GM18858 (cell line): ENCODE measurements at regions not wholly inside any gene's neighbourhood (a gene's known extent, or its start where the extent isn't known, plus 50 kb on each side); places are given as distances from the start of the nearest gene placed in this dataset.

Source experiments
- ATAC-seq: cut with Tn5 transposase; IDR thresholded peaks from one replicate; pipeline ENCODE4 v1.9.1; 2021; ENCODE audit not compliant: unreplicated experiment

DNA sequence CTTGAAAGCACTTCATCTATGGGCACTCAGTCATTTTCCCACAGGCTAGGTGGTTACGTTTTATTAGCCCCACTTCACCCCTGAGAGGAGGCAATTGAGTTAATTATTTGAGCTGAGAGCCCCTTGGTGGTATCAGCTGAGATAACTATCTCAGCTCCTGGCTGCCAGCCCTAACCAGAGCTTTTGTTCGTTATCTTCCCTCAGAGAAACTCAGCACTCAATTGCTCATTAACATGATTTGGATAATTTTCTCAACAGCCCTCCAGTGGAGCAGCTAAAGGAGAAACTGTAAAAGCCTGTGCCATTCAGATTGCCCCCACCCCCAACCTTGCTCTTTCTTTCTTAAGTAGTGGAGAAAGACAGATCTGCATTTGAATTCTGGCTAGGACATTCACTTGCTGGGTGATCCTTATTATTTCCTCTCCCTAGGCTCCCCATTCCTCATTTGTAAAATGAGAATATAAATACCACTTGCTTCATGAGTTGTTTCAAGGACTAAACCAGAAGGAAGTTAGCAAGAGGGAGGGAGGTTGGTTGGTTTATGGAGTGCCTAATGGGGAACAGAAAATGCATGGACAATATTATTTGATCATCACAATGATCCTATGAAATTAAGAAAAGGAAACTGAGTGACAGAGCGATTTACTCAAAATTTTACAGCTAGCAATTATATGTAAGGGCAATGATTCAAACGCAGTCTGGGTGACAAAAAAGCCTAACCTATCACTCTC is 218.7 kb upstream of the FGGY start:
- no peak for ATAC-seq

DNA sequence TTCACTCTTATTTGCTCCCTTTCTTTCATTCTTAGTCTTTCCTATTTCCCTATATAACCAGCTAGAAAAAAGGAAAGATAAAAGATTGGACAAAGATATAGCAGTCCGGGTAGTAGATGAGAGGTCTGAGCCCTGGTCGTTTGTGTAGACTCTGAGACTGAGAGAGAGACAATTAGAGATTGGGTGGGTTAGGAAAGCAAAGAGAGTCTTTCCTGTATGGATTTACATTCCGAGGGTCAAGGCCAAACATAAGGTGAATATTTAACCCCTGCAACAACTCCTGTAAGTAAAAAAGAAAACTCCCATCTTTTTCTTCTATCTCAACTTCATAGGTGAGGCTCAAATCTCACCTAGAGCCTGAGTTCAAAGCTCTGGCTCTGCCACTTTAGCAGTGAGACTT is 218.0 kb upstream of the FGGY start:
- no peak for ATAC-seq

DNA sequence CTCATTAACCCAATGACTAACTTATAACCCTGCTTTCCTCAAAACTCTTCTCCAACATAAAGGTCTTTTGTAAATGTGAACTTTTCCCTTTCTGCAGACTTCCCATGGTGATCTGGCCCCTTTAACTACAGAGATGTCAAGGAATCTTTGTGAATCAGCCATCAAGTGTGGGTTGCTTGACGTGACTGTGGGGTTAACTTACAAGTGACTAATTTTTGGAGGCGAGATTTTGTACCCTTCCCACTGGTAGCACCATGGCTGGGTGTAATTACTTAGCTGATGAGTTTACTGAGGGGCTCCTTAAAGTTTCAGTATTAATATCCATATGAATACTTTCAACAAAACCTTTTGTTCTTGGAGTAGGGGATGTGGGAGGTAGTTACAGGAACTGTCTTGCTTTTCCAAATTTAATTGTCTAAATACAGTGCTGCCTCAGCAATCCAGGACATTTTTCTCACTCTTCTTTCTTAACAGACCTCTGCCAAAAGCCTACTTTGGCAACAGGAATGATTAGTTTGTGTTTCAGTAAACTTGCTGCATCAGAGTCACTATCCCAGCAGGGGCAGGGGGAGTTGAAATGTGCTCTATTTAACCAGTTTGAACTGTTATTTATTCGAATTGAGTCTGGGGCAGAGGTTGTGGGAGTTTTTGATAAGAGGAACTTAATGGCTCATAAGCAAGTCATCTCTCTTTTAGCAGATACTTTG is 217.3 kb upstream of the FGGY start:
- no peak for ATAC-seq

DNA sequence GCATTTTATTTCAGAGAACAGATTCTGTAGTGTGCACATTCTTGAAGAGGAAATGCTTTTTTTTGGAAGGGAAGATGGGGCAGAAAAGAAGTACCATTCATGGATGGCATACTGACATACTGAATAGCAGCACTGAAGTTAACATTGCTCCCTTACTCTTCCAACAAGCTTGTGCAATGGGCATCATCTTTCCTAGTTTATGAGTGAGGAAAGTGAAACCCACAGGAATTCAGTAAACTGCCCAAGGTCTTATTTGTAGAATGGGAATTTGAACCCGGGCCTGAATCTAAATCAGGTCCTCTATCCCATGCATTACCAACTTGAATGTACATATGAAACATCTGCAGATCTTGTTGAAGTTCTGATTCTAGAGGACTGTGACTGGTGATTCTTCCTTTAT is 215.7 kb upstream of the FGGY start:
- ATAC-seq: no peak

DNA sequence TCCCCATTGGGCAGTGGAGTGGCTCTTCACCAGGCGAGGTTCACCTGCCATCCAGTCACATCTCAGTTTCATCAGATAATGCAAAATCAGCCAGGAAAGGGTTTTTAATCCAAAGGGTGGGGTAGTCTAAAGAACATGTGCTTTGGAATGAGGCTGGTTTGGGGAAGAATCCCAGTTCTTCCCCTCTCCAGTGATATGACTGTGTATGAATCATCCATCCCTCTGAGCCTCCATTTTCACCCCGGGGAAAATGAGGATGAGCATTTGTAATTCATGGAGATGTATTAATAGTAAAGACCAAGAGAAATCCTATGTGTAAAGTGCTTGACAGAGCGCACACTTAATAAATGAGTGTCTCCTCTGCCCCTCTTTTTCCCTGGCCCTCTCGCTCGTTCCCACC is 215.1 kb upstream of the FGGY start:
- no peak for ATAC-seq

DNA sequence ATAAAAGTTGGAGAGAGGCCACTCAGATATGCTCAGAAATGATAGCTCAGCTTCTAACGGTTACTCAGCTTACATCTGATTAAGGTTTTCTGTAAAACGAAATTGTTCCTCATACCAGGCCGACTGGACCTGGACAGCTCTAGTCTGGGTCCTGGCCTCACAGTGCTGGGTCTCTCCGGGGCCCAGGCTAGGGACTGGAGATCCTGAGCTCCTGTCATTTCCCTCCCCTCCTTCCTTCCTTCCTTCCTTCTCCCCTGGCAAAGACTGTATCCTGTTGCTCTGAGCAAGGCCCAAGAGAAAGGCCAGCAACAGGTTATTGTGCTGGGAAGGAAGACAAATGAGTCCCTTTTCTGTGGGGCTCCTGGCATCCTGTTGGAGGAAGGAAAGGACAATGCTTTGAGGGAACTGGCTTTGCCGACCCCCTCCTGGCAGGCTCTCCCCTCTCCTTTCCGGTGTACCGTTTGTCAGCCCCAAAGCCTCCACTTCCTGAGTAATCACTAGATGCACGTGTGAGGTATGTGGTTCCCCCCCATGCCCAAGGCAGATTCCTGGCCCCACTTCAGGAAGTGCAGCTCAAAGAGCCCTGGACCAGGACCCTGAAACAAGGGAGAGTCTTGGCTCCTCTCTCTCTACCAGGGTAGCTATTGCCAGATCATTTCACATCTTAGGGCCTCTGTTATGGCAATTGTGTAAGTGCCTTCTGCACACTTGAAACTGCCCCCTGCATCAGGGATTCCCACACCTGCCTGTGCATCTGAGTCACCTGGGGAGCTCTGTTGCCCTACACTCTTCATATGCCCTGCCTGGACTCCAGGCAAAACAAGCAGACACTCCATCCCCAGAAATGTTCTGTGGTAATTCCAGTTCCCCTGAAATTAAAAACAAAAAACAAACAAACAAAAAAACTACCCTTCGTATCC is 212.7 kb upstream of the FGGY start:
- no peak for ATAC-seq

DNA sequence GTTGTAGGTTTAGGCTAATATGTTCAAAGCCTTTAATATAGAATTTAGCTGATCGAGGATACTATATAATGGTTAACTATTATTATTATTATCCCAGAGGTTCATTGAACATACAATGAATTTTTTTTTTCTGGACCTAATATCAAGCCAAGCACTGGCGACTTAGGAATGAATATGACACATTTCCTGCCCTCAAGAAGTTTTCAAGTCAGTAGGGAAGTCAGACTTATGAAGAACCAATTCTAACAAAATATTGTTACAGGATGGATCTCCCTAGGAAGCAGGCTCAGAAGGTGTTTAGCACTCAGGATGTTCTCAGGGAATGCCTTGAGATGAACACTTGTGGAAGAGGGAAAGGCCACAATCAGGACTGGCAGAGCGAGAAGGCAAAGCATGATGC is 211.8 kb upstream of the FGGY start:
- ATAC-seq: no peak

DNA sequence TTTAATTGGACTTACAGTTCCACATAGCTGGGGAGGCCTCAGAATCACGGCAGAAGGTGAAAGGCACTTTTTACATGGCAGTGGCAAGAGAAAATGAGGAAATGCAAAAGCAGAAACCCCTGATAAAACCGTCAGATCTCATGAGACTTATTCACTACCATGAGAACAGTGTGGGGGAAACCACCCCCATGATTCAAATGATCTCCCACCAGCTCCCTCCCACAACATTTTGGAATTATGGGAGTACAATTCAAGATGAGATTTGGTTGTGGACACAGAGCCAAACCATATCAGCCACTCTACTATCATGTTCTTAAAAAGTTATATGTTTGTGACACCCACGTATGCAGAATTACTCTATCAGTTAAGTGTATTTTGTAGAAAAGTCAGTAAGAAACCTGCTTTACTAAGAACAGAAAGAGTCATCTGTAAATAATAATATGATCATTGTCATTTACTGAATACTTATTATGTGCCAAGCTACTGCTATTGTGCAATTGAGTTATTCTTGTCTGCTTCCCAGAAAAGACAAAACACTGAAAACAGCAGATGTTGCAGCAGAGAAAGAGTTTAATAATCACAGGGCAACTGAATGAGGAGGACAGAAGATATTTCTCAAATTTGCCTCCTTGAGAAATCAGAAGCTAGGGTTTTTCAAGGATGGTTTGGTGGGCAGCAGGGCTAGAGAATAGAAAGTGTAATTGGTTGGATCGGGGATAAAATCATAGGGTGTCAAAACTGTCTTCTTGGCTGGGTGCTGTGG is 207.7 kb upstream of the FGGY start:
- ATAC-seq: no peak

DNA sequence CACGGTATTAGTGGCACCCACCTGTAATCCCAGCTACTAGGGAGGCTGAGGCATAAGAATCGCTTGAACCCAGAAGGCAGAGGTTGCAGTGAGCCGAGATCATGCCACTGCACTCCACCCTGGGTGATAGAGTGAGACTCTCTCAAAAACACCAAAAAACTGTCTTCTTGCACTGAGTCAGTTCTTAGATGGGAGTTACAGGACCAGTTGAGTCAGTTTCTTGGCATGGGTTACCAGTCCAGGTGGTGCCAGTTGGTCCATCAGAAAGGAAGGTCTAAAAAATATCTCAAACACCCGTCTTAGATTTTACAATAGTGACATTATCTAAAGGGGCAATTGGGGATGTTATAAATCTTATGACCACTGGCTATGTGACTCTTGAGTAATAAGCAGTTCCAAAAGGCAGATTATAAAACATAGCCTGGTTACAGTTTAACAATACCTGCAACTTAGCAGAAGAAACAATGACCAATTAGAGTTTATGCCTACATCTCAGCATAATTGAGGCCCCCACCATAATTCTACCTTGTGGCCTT is 206.9 kb upstream of the FGGY start:
- no peak for ATAC-seq

DNA sequence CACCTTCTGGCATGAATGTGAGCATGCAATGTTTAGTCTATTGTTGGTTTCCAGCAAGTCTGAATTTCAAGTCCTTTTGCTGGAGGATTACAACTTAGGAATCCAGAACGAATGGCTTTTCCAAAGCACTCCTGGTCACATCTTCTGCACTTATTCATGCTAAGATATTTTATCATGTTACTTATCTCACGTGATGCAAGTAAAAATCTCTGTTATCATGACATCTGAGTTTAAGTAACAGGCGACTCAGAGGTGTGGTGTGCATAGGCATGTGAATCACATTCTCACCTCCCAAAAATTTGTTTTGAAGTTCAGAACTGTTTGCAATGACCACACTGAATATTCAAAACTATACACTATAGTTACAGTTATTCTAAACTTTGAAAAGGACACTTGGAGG is 204.8 kb upstream of the FGGY start:
- no peak for ATAC-seq

DNA sequence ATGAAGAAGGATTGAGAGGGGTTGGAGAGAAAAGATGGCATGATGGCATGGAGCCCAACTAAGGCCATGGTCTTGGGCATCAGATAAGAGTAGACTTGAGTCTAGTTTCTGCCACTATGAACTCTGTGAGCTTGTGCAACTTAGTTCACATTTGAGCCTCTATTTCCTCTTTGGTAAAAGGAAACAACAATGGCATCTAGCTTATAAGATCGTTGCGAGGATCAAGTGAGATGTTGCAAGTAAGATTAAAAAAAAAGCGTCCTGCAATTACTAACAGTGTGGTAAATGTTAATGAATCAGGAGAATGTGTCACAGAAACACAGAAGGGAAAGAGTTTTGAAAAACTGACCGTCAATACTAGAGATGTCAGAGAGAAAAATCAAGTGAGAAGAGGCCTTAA is 202.9 kb upstream of the FGGY start:
- ATAC-seq: no peak

DNA sequence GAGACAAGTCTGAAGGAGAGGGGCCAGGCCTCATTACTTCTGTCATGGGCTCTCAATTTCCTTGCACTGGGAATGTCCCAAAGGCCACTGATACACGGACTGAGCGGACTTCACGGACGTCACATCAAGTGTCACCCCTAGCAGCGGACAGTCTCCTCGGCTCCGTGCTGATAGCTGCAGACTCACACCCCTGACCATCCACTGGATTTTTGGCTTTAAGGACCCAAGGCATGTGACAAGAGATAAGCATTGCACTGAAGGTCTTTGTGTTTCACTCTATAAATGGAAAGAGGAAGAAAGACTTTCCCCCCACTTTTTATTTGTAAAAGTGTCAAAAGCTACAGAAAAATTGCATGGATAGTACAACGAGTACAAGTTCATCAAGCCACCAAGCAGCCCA is 200.4 kb upstream of the FGGY start:
- ATAC-seq: no peak

DNA sequence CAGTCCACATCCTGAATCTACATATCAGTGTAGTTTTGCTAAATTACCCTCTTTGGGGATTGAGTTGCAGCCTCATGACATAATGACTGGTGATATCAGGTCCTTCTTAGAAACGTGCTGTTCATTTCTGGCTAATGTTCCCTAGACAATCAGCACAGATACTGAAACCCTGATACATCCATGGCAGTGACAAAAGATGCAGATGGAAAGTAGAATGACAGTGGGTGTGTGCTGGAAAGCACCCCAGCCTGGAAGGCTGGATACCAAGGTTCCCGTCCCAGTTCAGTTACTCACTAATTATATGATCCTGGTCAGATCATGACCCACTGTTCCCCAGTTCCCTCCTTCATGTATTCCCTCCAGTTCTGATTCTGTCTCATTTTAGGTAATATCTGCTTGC is 198.2 kb upstream of the FGGY start:
- no peak for ATAC-seq

DNA sequence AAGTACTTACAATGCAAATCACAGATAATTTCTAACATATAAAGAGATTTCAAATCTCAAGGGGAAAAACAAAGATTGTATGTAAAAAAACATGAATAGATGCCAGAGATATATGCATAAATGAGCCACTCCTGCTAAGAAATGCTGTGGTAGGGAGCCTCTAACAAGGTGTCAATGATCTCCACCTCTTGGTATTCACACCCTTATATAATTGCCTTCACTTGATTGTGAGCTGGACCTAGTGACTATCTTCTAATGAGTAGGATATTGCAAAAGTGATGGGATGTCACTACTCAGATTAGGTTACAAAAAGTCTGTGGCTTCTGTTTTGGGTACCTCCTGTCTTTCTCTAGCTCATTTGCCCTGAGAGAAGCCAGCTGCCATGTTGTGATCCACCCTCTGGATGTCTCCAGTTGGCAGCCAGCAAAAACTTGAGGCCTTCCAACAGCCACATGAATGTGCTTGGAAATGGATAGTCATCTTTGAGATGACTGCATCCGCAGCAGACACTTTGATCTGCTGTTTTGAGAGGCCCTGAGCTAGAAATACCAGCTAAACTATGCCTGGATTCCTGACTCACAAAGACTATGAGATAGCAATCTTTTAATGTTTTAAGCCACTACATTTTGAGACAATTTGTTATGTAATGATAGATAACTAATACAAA is 196.1 kb upstream of the FGGY start:
- no peak for ATAC-seq

DNA sequence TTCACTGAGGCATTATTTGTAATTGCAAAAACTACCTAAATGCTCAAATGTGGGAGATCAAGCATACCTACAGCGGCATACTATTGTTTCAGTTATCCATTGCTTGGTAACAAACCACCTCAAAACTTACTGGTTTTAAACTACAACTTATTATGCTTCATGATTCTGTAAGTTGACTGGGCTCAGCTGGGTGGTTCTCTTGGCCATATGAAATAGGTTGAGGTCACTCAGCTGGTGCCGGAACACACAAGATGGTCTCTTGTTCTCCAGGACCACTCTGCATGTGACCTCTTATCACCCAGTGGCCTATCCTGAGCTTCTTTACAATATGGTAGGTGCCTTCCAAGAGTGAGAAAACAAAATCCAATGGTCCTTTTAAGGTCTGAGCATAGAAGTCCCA is 195.4 kb upstream of the FGGY start:
- no peak for ATAC-seq

DNA sequence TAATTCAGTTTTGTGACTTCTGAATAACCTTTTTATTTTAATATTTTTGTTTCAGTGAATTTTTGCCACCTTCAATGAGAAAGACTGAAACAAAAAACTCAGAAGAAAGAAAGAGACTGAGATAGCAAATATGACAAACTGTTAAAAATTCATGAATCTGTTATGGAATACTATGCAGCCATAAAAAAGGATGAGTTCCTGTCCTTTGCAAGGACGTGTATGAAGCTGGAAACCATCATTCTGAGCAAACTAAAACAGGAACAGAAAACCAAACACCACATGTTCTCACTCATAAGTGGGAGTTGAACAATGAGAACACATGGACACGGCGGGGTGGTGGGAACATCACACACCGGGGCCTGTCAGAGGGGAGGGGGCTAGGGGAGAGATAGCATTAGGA is 193.4 kb upstream of the FGGY start:
- no peak for ATAC-seq

DNA sequence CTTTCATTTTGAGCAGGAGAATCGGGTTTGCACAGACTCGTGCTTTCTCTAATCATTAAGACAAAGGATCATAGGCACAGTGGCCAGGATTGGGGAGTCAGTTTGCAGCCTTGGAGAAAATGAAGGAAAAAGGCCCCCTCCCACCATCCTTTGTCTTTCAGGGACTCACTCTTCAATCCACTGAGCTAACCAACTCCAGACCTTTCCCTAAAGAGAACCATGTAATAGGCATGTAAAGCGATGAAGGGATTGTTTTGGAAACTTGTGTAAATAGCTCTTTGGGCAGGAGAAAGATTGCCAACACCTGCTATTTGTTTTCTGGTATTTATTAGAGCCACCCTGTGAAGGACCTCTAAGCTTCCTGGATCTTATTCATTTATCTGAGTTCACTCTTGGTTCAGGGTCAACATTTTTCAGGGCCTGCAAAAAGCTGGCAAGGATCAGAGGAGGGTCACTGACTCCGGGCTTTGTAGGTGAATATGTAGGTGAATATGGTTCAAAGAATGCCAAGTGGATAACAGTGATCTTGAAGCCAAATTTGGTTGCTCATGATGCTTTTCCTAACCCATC is 192.6 kb upstream of the FGGY start:
- no peak for ATAC-seq

DNA sequence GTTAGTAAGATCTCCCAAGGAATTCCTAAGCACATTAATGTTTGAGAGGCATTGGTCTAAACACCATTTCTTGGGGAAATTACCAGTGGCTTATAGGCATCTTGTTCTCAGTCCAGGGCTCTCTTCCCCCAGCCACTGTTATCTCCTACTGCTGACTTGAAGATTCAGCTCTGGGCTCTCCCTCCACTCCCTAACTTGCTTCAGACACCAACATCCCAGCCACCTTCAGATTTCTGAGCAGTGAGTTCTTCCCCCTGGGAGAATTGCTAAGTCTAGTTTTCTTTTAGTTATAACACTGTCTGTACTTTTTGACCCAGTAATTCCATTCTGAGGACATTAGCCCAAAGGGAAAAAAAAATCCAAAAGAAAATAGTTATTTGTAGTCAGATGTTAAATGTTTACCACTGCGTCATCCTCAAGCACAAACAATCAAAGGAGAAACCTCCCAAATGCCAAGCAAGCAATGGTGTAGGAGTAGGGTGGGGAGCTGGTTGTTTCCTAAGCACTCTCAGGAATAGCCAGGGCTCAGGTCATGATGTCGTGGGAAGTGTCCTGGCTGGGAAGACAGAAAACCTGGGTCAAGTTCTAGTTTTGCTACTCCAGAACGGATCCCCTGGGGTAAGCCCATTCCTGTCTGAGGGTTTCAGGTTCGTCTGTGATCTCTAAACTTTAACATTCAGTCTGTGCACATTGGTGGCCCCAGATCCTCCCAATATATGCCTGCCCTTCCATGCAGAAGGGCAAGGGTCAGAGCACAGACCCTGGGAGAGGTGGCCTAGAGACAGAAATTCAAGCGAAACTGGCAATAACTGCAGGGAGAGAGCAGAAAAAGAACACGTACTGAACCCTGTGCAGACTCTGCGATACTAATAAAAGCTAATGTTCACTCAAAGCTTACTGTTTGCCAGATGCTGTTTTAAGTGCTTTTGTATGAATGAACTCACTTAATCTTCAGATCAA is 191.1 kb upstream of the FGGY start:
- no peak for ATAC-seq

DNA sequence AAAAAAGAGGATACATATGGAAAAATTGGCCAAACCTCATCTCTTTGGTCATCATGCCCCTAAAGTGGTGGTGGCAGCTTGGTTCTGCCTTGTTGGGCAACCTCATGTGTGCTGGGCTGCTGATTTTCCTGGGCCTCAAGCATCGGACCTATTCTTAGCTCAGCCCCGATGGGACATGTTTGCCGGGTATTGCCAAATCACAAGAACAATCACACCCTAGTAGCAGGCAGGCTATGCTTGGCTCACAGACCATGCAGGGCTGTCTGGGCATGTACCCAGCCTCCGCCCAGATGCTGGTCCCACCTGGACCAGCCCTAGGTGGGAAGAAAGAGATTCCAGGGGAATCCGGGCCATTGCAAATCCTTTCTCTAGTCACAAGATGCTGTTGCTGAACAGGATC is 189.4 kb upstream of the FGGY start:
- no peak for ATAC-seq
